OCI-LY1 (cell line): ENCODE measurements at regions not wholly inside any gene's neighbourhood (a gene's known extent, or its start where the extent isn't known, plus 50 kb on each side); places are given as distances from the start of the nearest gene placed in this dataset.

Source experiments
- H2AFZ ChIP-seq: fragments of 200-600 bp; sonication (generic), shearing (Covaris generic); 2 replicates; pipeline ENCODE4 v1.6.0; 2014; ENCODE audit warnings: antibody characterized with exemption, mild to moderate bottlenecking, low read length
- H3F3A ChIP-seq: fragments of 200-600 bp; sonication (generic), shearing (Covaris generic); 2 replicates; pipeline ENCODE4 v1.6.0; 2014; ENCODE audit warnings: mild to moderate bottlenecking, antibody characterized with exemption, low read length, moderate library complexity; ENCODE audit not compliant: insufficient read depth
- H3K27ac ChIP-seq: fragments of 200-600 bp; sonication (generic); 2 replicates; pipeline ENCODE4 v1.5.1; 2014; ENCODE audit warnings: low read length, mixed run types, mild to moderate bottlenecking, low read depth; ENCODE audit not compliant: poor library complexity, severe bottlenecking
- H3K27me3 ChIP-seq: fragments of 200-600 bp; sonication (generic); 2 replicates; pipeline ENCODE4 v1.6.0; 2014; ENCODE audit warnings: antibody characterized with exemption, mild to moderate bottlenecking, low read length, moderate library complexity; ENCODE audit not compliant: insufficient read depth
- H3K36me3 ChIP-seq: fragments of 200-600 bp; sonication (generic); 2 replicates; pipeline ENCODE4 v1.6.1; 2014; ENCODE audit warnings: mild to moderate bottlenecking, antibody characterized with exemption, low read length, moderate library complexity, mixed read lengths; ENCODE audit not compliant: insufficient read depth
- H3K4me1 ChIP-seq: fragments of 200-600 bp; sonication (generic); 2 replicates; pipeline ENCODE4 v1.5.1; 2014; ENCODE audit warnings: mild to moderate bottlenecking, low read length, moderate library complexity; ENCODE audit not compliant: insufficient read depth, severe bottlenecking
- H3K4me2 ChIP-seq: fragments of 200-600 bp; sonication (generic), shearing (Covaris generic); 2 replicates; pipeline ENCODE4 v1.6.1; 2014; ENCODE audit warnings: low read length
- H3K4me3 ChIP-seq: fragments of 200-600 bp; sonication (generic); 2 replicates; pipeline ENCODE4 v1.5.1; 2014; ENCODE audit warnings: low read length, low read depth, mild to moderate bottlenecking, mixed read lengths; ENCODE audit not compliant: poor library complexity, severe bottlenecking
- H3K79me2 ChIP-seq: fragments of 200-600 bp; shearing (Covaris generic); 2 replicates; pipeline ENCODE4 v1.6.1; 2016; ENCODE audit warnings: mixed run types, low read length, mixed read lengths; ENCODE audit not compliant: insufficient read depth
- H3K9ac ChIP-seq: fragments of 200-600 bp; sonication (generic), shearing (Covaris generic); 2 replicates; pipeline ENCODE4 v1.6.1; 2014; ENCODE audit warnings: mild to moderate bottlenecking, low read length, mixed read lengths
- H3K9me2 ChIP-seq: fragments of 200-600 bp; sonication (generic), shearing (Covaris generic); 2 replicates; pipeline ENCODE4 v1.6.1; 2014; ENCODE audit warnings: low read depth, mild to moderate bottlenecking, low read length, mixed read lengths
- H3K9me3 ChIP-seq: fragments of 200-600 bp; shearing (Covaris generic); 2 replicates; pipeline ENCODE4 v1.6.1; 2014; ENCODE audit warnings: low read length, mixed read lengths
- H4K20me1 ChIP-seq: fragments of 200-600 bp; sonication (generic), shearing (Covaris generic); 2 replicates; pipeline ENCODE4 v1.6.0; 2016; ENCODE audit warnings: mild to moderate bottlenecking, low read length; ENCODE audit not compliant: insufficient read depth
- CTCF ChIP-seq: fragments of 200-600 bp; sonication (generic), shearing (Covaris generic); IDR thresholded peaks from 2 replicates; pipeline ENCODE4 v1.5.1; 2017; ENCODE audit warnings: mild to moderate bottlenecking, antibody characterized with exemption, low read length, moderate library complexity, mixed read lengths
- EZH2 ChIP-seq: fragments of 200-600 bp; sonication (generic), shearing (Covaris generic); IDR thresholded peaks from 2 replicates; pipeline ENCODE4 v1.8.0; 2017; ENCODE audit warnings: borderline replicate concordance, mixed run types, mild to moderate bottlenecking, antibody characterized with exemption, low read length, moderate library complexity, mixed read lengths

- Histone ChIP-seq H2AFZ (no peak overlapping the region), H3K9me3 (no peaks in the 10 kb centered on the region), H3K27me3 (no peaks in the 10 kb centered on the region), H3K4me1 (no peaks in the 10 kb centered on the region), H3K36me3 (no peaks in the 10 kb centered on the region), H3K9me2 (no peaks in the 10 kb centered on the region), H3K9ac (no peak overlapping the region), H4K20me1 (no peaks in the 10 kb centered on the region), H3K4me2 (no peak overlapping the region), H3K27ac (no peak overlapping the region), H3K79me2 (no peaks in the 10 kb centered on the region), H3F3A (no peaks in the 10 kb centered on the region), H3K4me3 (no peak overlapping the region)
- TF ChIP-seq EZH2 (no peak), CTCF (no peak)
Observed at GRCh38 chr7:84941936-84942335, 244.9 kb downstream of the SEMA3D start.

DNA sequence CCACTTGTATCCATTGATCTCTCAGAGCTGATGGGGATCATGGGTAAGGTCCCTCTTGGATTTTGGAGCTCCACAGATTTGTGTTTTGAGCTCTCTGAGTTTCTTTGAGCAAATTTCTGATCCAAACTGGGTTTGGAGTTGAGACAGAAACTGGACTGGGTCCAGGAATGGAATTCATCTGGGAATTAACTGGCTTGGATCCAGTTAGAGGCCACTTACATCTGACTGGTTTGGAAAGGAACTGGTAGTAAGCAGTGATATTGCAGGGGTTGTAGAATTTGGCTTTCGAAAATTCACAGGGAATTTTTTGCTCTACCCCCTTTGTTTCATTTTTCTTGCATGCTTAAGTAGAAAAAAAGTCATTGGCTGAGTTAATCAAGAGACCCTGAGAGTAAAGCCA lies 245.6 kb downstream of the SEMA3D start:
- Histone ChIP-seq H3K4me2 (no peak overlapping the region), H3K9me2 (no peaks in the 10 kb centered on the region), H3K4me1 (no peaks in the 10 kb centered on the region), H3K9me3 (no peaks in the 10 kb centered on the region), H3F3A (no peaks in the 10 kb centered on the region), H3K36me3 (no peaks in the 10 kb centered on the region), H2AFZ (no peak overlapping the region), H4K20me1 (no peaks in the 10 kb centered on the region), H3K79me2 (no peaks in the 10 kb centered on the region), H3K27ac (no peak overlapping the region), H3K9ac (no peak overlapping the region), H3K27me3 (no peaks in the 10 kb centered on the region), H3K4me3 (no peak overlapping the region)
- TF ChIP-seq EZH2 (no peak), CTCF (no peak)

DNA sequence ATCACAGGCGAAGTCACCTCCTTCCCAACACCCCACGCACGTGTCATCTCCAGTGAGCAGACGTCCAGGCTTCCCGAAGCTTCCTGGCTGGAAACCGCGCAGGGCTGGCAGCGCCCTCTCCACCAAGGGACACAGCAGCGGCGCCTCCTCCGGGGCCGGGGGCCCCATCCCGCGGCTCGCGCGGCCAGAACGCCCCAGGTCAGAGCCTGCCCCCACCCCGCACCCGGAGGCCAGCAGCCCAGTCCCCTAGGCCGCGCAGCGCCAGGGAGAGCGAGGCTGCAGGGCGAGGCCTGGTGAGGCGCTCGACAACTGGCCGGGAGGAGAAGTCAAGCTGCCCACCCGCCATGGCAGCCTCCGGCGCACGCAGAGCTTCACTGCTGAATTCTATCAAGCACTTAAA lies 247.0 kb downstream of the SEMA3D start:
- Histone ChIP-seq H3K9me3 (no peaks in the 10 kb centered on the region), H3K4me1 (no peaks in the 10 kb centered on the region), H4K20me1 (no peaks in the 10 kb centered on the region), H3K27ac (no peak overlapping the region), H3F3A (no peaks in the 10 kb centered on the region), H3K4me2 (no peak overlapping the region), H3K9ac (no peak overlapping the region), H3K79me2 (no peaks in the 10 kb centered on the region), H3K9me2 (no peaks in the 10 kb centered on the region), H3K27me3 (no peaks in the 10 kb centered on the region), H3K4me3 (no peak overlapping the region), H2AFZ (no peak overlapping the region), H3K36me3 (no peaks in the 10 kb centered on the region)
- TF ChIP-seq EZH2 (no peak), CTCF (no peak)
